Glutamatergic neuron (in vitro differentiated cells): ENCODE measurements at regions not wholly inside any gene's neighbourhood (a gene's known extent, or its start where the extent isn't known, plus 50 kb on each side); places are given as distances from the start of the nearest gene placed in this dataset.

ENCODE experiments used
- DNase-seq: peaks from one replicate; pipeline ENCODE4 v3.0.0; 2022
- H3K27ac Mint-ChIP-seq: one replicate; pipeline ENCODE4 v1.8.0; 2020; ENCODE audit warnings: mild to moderate bottlenecking, mixed read lengths, inconsistent platforms; ENCODE audit not compliant: unreplicated experiment
- H3K27me3 Mint-ChIP-seq: one replicate; pipeline ENCODE4 v1.8.0; 2020; ENCODE audit warnings: mild to moderate bottlenecking, moderate library complexity, mixed read lengths, inconsistent platforms; ENCODE audit not compliant: unreplicated experiment
- H3K36me3 Mint-ChIP-seq: one replicate; pipeline ENCODE4 v1.8.0; 2020; ENCODE audit warnings: mild to moderate bottlenecking, mixed read lengths, inconsistent platforms; ENCODE audit not compliant: unreplicated experiment
- H3K4me1 Mint-ChIP-seq: one replicate; pipeline ENCODE4 v1.8.0; 2020; ENCODE audit warnings: mild to moderate bottlenecking, low read depth, mixed read lengths, inconsistent platforms; ENCODE audit not compliant: unreplicated experiment
- H3K4me3 Mint-ChIP-seq: one replicate; pipeline ENCODE4 v1.8.0; 2020; ENCODE audit warnings: mild to moderate bottlenecking, mixed read lengths, inconsistent platforms; ENCODE audit not compliant: unreplicated experiment
- H3K9me3 Mint-ChIP-seq: one replicate; pipeline ENCODE4 v1.8.0; 2020; ENCODE audit warnings: mild to moderate bottlenecking, moderate library complexity, mixed read lengths, inconsistent platforms; ENCODE audit not compliant: unreplicated experiment
- CTCF ChIP-seq: fragments of 200-600 bp; sonication (generic); IDR thresholded peaks from one replicate; pipeline ENCODE4 v1.5.0; 2021; ENCODE audit not compliant: partially characterized antibody, unreplicated experiment

GRCh38 chr12:75964150-75964549, 67.4 kb downstream of the PHLDA1 start:
- Mint-ChIP-seq H3K36me3 (no peaks in the 10 kb centered on the region), H3K4me3 (no peak overlapping the region)
- DNase-seq: no peak

GRCh38 chr12:75961878-75962277, 69.7 kb downstream of the PHLDA1 start:
- no peak for TF ChIP-seq CTCF
- no peak overlapping the region for H3K27ac Mint-ChIP-seq
- H3K27me3 Mint-ChIP-seq: no peaks in the 10 kb centered on the region
- no peak for DNase-seq
- H3K4me3 Mint-ChIP-seq: no peak overlapping the region
- peaks cover 3% of the 10 kb centered on the region for H3K4me1 Mint-ChIP-seq
- no peaks in the 10 kb centered on the region for H3K36me3 Mint-ChIP-seq
- H3K9me3 Mint-ChIP-seq: no peaks in the 10 kb centered on the region

More at GRCh38 chr12:75964150-75964549, 67.4 kb downstream of the PHLDA1 start:
- no peak for TF ChIP-seq CTCF
- Mint-ChIP-seq H3K4me1 (peaks cover 3% of the 10 kb centered on the region), H3K27me3 (no peaks in the 10 kb centered on the region), H3K27ac (no peak overlapping the region), H3K9me3 (no peaks in the 10 kb centered on the region)

- peaks cover 3% of the 10 kb centered on the region for H3K4me1 Mint-ChIP-seq
- DNase-seq: no peak
- H3K27ac Mint-ChIP-seq: no peak overlapping the region
Measured at GRCh38 chr12:75960954-75961661, 70.5 kb downstream of the PHLDA1 start.

GRCh38 chr12:75960086-75960910, 71.3 kb downstream of the PHLDA1 start:
- no peak overlapping the region for H3K4me3 Mint-ChIP-seq
- no peaks in the 10 kb centered on the region for H3K27me3 Mint-ChIP-seq
- H3K4me1 Mint-ChIP-seq: peaks cover 3% of the 10 kb centered on the region
- H3K36me3 Mint-ChIP-seq: no peaks in the 10 kb centered on the region
- no peak overlapping the region for H3K27ac Mint-ChIP-seq
- DNase-seq: no peak
- no peaks in the 10 kb centered on the region for H3K9me3 Mint-ChIP-seq
- TF ChIP-seq CTCF: no peak

More at GRCh38 chr12:75960954-75961661, 70.5 kb downstream of the PHLDA1 start:
- no peak for TF ChIP-seq CTCF
- Mint-ChIP-seq H3K4me3 (no peak overlapping the region), H3K36me3 (no peaks in the 10 kb centered on the region), H3K27me3 (no peaks in the 10 kb centered on the region), H3K9me3 (no peaks in the 10 kb centered on the region)

- H3K9me3 Mint-ChIP-seq: no peaks in the 10 kb centered on the region
- no peak overlapping the region for H3K27ac Mint-ChIP-seq
- H3K36me3 Mint-ChIP-seq: no peaks in the 10 kb centered on the region
- no peak overlapping the region for H3K4me3 Mint-ChIP-seq
- peaks cover 2% of the 10 kb centered on the region for H3K4me1 Mint-ChIP-seq
- no peaks in the 10 kb centered on the region for H3K27me3 Mint-ChIP-seq
- no peak for TF ChIP-seq CTCF
- DNase-seq: no peak
Measured at GRCh38 chr12:75959506-75959905, 72.1 kb downstream of the PHLDA1 start.
